ENCODE measurements at regions not wholly inside any gene's neighbourhood (a gene's known extent, or its start where the extent isn't known, plus 50 kb on each side); places are given as distances from the start of the nearest gene placed in this dataset.

GRCh38 chr12:19572920-19573558 lies 133.7 kb downstream of the AEBP2 start:
- peak; percentile 59 for DNase-seq (ENCODE audit: low read depth, low spot score)

GRCh38 chr12:19573866-19574265 lies 134.6 kb downstream of the AEBP2 start:
- DNase-seq (ENCODE audit: low read depth, low spot score) = no peak

GRCh38 chr12:19574601-19575000 lies 135.3 kb downstream of the AEBP2 start:
- no peak for DNase-seq (ENCODE audit: low read depth, low spot score)

- DNase-seq (ENCODE audit: low read depth, low spot score) = peak; percentile 55
These were observed 136.3 kb downstream of the AEBP2 start for GRCh38 chr12:19575337-19576243.

- DNase-seq (ENCODE audit: low read depth, low spot score) = no peak
These were observed 137.4 kb downstream of the AEBP2 start for GRCh38 chr12:19576506-19577280.

- DNase-seq (ENCODE audit: low read depth, low spot score) = no peak
These were observed 137.9 kb downstream of the AEBP2 start for GRCh38 chr12:19577281-19577530.

- no peak for DNase-seq (ENCODE audit: low read depth, low spot score)
These were observed 145.4 kb downstream of the AEBP2 start for GRCh38 chr12:19584732-19585131.

GRCh38 chr12:19588951-19589350 lies 149.7 kb downstream of the AEBP2 start:
- DNase-seq (ENCODE audit: low read depth, low spot score) = no peak

- DNase-seq (ENCODE audit: low read depth, low spot score) = no peak
These were observed 152.7 kb downstream of the AEBP2 start for GRCh38 chr12:19591951-19592350.

GRCh38 chr12:19596434-19597166 lies 157.3 kb downstream of the AEBP2 start:
- no peak for DNase-seq (ENCODE audit: low read depth, low spot score)

GRCh38 chr12:19597167-19598026 lies 158.1 kb downstream of the AEBP2 start:
- DNase-seq (ENCODE audit: low read depth, low spot score) = peak; percentile 41

- no peak for DNase-seq (ENCODE audit: low read depth, low spot score)
These were observed 166.4 kb downstream of the AEBP2 start for GRCh38 chr12:19605720-19606119.

- no peak for DNase-seq (ENCODE audit: low read depth, low spot score)
These were observed 168.7 kb downstream of the AEBP2 start for GRCh38 chr12:19608039-19608438.

GRCh38 chr12:19613051-19613535 lies 173.8 kb downstream of the AEBP2 start:
- DNase-seq (ENCODE audit: low read depth, low spot score) = no peak

GRCh38 chr12:19614601-19615383 lies 175.5 kb downstream of the AEBP2 start:
- no peak for DNase-seq (ENCODE audit: low read depth, low spot score)

GRCh38 chr12:19615384-19615725 lies 176.1 kb downstream of the AEBP2 start:
- no peak for DNase-seq (ENCODE audit: low read depth, low spot score)

- no peak for DNase-seq (ENCODE audit: low read depth, low spot score)
These were observed 177.5 kb downstream of the AEBP2 start for GRCh38 chr12:19616781-19617180.

GRCh38 chr12:19620222-19620621 lies 180.9 kb downstream of the AEBP2 start:
- no peak for DNase-seq (ENCODE audit: low read depth, low spot score)

GRCh38 chr12:19623751-19624399 lies 184.6 kb downstream of the AEBP2 start:
- no peak for DNase-seq (ENCODE audit: low read depth, low spot score)

GRCh38 chr12:19624491-19624890 lies 185.2 kb downstream of the AEBP2 start:
- DNase-seq (ENCODE audit: low read depth, low spot score) = peak; percentile 4
